Smooth muscle cell of the brain vasculature (primary cell): ENCODE measurements at regions not wholly inside any gene's neighbourhood (a gene's known extent, or its start where the extent isn't known, plus 50 kb on each side); places are given as distances from the start of the nearest gene placed in this dataset.
A peak's percentile ranks its signal among the peaks of the same experiment; 100 is the strongest.
"Not testable (repeated sequence)": the region's sequence is repeated elsewhere in the genome, so short reads cannot be mapped to it uniquely, and the experiment has no call there.

Experiments
- DNase-seq: peaks from one replicate; pipeline ENCODE4 v3.0.0-alpha.2; 2012; ENCODE audit warnings: low read depth, low spot score

DNA sequence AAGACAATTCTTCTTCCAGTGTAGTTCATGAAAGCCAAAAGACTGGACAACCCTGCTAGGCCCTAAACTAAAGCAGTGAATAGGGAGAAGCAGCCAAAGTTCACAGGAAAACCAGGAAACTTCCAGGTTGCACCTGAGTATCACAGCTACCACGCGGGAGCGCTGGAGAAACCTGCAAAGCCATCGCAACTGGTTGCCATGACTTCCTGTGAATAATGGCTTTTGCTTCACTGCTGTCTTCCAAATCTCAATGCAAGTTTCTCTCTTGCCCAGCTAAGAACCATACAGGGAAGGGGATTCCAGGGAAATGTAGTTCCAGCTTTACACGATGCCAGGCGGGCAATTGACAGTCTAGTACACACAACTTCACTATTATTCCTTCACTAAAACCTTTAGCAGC is 114.1 kb downstream of the GXYLT1 start:
- DNase-seq, result no peak

DNA sequence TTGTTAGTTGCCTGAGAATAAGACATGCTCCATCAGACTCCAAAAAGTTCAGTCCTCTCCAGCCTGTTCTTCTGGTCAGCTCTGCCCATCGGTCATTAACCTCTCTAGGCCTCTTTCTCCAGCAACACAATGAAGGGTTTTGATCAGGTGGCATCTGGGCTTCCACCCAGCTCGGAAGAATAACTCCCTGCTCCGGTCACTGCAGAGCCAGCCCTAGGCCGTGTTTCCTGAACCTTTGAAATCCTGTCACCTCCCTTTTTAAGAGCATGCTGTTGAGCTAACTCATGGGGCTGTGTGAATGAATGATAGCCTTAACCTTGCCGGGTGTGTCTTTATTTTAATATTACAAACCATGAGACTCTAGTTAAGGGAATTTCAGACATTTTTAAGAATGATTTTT is 117.1 kb downstream of the GXYLT1 start:
- no peak for DNase-seq

DNA sequence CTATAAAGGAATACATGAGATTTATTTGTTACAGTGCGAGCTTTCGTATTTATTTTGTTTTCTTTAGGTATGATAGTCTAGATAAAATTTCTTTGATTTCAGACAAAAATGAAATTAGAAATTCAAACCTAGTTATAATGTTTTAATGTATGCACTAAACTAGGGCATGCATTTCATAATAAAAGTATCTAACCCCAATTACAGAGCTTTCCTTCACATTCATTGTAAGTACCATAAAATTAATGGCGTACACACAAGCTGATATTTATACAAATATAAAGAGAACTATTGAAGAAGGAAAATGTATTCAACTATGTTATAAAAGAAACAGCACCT is 120.2 kb downstream of the GXYLT1 start:
- no peak for DNase-seq

DNA sequence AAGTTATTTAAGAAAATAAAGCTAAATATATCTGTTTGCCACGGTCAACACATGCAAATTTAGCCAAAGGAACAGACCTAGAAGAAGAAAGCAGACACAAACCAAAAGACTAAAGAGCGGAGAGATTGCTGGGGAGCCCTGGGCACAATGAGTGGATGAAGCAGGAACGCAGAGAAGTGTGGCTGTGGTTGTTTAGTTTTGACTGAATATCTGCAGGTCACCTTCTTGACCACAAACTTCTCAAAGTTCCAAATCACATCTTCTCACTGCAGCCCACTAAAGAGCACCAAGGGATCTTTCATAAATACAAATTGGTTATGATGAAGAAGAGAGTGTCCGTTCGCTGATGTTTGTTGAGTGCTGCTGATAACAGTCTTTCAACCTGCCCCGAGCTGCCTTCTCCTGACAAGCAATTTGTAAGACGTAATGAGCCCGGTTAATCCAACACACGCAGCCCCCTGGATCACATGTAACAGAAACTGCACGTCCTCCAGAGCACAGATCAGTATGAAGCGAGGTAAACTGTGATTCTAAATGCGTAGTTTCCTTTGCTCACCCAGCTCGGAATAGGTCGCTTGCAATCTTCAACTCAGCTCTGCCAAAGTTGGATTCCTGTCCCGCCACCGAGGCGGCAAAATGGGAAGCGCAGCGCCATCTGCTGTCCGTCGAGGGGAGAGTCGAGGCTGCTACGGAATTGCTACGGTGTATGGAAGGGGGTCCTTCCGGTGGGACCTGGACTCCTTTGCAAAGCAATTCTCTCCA is 120.8 kb downstream of the GXYLT1 start:
- DNase-seq, result peak; percentile 46

DNA sequence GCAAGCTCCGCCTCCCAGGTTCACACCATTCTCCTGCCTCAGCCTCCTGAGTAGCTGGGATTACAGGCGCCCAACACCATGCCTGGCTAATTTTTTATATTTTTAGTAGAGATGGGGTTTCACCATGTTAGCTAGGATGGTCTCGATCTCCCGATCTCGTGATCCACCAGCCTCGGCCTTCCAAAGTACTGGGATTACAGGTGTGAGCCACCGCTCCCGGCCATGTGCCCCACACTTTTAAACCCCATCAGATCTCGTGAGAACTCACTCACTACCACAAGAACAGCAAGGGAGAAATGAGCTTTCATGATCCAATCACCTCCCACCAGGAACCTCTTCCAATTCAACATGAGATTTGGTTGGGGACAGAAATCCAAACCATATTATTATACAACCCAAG is 122.7 kb downstream of the GXYLT1 start:
- not testable (repeated sequence) for DNase-seq

DNA sequence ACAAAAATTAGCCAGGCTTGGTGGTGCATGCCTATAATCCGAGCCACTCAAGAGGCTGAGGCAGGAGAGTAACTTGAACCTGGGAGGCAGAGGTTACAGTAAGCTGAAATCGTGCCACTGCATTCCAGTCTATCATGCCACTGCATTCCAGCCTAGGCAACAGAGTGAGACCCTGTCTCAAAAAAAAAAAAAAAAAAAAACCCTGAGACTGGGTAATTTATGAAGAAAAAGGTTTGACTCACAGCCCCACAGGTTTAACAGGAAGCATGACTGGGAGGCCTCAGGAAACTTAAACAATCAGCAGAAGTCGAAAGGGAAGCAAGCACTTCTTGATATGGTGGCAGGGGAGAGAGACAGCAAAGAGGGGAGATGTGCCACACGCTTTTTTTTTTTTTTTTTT is 123.2 kb downstream of the GXYLT1 start:
- no peak for DNase-seq

DNA sequence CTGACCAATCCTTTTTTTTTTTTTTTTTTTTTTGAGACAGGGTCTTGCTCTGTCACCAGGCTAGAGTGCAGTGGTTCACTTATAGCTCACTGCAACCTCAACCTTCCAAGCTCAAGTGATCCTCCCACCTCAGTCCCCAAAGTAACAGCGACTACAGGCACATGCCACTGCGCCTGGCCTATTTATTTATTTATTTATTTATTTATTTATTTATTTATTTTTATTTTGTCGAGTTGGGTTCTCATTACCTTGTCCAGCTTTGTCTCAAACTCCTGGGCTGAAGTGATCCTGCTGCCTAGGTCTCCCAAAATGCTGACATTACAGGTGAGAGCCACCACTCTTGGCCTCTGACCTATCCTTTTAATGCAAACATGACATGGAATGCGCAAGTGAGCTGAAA is 124.4 kb downstream of the GXYLT1 start:
- no peak for DNase-seq

DNA sequence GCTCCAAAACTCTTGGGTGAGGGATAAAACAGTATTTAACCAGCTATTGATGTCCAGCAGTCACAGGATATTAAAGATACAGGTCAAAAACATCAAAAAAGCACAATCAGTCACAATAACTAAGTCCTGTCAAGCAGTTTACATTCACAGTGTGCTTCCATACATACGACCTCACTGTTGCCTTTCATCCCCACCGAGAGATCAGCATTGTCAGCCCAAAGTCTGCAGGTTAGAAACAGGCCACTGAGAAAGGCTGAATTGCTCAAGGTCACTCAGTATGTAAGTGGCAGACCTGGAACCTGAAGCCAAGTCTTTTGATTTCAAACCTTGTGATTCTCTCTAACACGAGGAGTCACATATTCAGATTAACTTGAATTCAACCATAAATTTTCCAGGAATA is 124.9 kb downstream of the GXYLT1 start:
- DNase-seq, result no peak

DNA sequence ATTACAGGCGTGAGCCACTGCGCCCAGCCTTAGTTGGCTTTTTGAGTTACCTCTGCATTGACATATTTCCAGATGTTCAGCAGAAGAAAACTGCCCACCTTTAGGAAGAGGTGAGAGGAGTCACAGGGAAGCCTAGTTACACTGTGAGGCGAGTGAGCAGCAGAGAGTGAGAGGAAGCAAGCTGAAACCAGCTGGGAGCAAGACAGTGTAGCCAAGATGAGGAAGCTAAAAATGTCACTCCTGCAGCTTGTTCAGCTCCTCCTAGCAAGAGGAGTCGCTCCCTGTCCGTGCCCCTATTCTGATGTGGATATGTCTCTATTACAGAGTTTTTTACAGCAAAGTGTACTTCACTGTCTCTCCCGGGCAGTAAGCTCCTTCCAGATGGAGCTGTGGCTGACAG is 127.6 kb downstream of the GXYLT1 start:
- no peak for DNase-seq

DNA sequence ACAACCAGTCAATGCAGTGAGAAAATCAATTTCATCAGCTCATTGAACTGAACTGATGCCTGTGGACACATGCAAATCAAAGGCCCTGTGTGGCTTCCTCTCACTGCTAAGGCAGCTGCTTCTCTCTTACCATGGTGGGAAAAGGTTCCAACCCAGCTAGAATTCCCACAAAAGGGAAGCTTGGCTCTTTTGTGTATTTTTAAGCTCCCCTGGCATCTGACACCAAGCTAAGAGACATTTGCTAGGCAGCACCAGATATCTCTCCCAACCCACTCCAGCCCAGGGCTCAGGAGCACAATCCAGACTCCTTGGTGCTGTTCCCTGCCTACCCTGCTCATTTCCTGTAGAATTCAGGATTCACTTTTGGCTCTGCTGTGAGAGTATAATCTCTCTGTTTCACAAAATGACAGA is 129.6 kb downstream of the GXYLT1 start:
- no peak for DNase-seq

DNA sequence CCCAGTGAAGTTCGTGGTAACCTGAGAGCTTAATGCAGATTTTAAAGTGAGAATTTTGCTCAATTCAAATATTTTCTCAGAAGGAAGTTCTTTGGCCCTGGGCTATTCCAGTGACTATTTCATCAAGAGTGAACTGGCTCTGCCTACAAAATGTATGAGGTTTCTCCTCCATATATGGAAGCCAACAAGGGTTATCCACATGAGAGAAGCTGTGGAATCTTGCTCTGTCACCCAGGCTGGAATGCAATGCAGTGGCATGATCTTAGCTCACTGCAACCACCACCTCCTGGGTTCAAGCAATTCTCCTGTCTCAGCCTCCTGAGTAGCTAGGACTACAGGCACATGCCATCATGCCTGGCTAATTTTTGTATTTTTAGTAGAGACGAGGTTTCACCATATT is 132.2 kb downstream of the GXYLT1 start:
- not testable (repeated sequence) for DNase-seq

DNA sequence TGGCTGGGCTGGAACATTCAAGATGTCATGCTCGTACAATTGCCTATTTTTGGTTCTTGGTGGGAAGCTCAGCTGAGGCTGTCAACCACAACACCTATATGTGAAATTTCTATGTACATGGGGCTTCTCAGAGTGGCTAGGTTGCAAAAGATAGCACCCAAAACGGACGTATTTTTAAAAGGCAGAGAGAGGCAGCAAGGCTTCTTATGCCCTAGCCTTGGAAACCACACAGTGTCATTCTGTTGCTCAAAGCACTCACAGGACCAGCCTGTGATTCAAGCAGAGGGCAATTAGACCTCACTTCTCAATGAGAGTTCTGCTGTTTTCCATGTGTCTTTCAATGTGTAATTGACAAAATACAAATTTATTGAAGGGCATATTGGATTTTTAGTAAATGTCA is 134.0 kb downstream of the GXYLT1 start:
- DNase-seq, result no peak

DNA sequence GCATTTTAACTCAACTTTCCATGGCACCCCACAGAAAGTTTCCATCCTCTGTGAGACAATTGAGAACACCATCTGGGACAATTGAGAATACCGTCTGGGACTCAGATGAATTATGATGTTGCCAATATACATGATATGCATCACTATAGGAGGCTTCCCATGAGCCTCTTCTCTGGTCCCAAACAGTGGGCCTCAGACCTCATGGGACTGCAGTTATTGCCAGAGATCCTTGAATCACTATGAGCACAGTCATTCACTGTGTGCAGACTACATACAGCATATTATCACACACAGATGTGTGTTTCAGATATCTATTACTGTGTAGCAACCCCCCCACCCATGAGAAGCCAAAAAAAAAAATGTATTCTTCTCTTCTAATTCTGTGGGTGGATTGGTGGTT is 134.4 kb downstream of the GXYLT1 start:
- DNase-seq, result no peak

DNA sequence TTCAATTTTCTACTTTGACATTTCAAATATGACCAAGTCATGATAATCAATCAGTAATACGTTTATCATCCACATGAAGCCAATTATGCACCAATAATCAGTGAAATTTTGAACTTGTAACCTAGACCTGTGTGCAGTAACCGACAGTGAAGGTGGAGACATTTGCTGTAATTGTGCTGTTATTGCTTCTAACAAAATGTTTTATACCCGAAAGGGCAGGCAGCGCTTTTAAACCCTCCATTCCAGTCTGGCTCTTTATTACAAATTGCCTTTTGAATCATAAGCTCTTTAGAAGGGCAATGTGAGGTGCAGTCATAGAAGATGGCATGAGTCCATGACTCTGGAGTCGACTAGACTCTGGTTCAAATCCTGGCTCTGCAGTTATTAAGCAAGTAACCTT is 135.7 kb downstream of the GXYLT1 start:
- no peak for DNase-seq

DNA sequence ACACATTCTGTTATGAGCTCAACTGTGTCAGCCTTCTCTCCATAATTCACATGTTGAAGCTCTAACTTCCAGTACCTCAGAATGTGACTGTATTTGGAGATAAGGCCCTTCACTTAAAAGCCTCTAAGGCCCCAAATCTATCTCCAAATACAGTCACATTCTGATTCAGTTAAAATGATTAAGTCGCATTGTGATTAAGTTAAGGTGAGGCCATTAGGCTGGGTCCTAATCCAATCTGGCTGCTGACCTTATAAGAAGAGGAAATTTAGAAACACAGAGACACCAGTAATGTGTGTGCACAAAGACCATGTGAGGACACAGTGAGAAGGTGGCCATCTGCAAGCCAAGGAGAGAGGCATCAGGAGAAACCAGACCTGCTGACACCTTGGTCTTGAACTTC is 141.6 kb downstream of the GXYLT1 start:
- DNase-seq, result no peak

DNA sequence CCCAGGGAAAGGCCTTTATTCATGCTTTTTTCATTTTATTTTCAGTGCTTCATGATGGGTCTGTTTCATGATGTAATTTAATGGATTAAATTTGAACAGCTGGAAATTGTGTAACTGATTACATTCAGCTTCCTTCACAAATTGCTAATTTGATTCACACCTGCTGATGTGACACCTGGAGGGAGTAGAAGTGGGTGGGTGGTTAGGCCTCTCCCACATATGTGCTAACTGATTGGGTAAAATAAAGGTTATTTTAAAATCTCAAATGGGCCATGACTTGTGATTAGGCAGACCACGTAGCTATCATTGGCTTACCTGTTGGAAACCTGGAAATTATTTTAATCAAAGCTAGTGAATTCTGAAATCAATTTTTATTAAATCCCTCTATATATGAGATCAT is 142.1 kb downstream of the GXYLT1 start:
- no peak for DNase-seq

DNA sequence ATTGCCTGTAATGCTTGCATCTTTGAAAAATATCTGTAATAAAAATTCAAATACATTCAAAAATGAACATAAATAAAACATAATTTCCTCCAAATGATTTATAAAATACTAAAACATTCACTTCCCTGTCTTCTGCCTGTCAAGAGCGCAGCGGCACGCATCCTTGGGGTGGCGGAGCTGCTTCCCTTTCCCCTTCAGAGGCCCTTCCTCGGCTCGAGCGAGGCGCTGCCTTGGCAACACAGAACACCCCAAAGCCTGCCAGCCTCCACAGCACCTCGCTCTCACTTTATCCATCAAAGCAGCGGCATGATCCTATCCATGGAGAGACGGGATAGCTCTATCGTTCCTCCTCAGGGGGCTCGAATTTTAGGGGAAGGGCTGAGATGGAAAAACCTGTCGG is 146.2 kb downstream of the GXYLT1 start:
- DNase-seq, result no peak

DNA sequence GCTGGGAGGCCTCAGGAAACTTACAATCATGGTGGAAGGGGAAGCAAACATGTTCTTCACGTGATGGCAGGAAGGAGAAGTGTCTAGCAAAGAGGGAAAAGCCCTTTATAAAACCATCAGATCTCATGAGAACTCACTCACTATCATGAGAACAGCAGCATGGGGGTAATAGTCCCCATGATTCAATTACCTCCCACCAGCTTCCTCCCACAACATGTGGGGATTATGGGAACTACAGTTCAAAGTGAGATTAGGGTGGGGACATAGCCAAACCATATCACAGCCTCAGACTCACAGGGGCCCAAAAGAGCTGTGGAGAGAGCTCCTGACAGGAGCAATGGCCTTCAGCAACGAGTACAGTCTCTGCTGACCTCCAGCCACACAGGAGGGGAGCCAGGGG is 151.4 kb downstream of the GXYLT1 start:
- no peak for DNase-seq

DNA sequence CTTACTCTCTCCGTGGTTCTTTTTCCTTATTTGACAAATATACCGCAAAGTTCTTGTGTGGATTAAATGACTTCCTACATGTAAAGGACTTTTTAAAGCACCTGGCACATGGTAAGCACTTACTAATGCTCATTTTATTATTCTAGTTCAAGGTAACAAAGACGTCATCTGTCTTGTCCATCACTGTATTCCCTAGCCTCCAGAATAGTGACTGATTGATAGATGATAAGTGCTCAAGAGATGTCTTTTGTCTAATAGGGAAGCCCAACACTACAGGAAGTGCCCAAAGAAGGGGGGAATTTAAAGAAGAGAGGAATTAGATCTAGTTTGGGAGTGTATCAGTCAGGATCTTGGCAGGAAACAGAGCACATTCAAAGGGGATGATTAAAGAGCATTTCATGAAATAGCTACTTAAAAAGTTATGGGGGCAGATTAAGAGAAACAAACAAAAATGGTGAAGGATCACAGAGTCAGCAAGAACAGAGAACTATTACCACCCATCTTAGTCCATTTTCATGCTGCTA is 151.9 kb downstream of the GXYLT1 start:
- DNase-seq, result no peak

DNA sequence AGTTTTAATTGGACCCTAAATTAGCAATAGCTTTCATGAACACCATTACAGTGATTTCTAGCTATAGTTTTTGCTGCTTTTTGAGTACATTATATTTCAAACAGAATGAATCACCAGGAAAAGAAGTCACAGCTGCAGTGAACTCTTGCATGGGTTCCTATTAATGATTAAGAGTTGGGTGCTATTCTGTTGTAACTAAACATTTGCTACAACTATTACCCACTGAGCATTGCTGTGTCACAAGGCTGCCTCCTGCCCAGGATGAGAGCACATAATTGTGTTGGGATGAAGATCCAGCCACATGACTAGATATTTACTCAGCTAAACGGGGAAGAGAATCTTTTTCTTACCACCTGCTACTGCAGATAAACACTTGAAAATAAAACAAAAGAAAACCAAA is 152.7 kb downstream of the GXYLT1 start:
- no peak for DNase-seq

DNA sequence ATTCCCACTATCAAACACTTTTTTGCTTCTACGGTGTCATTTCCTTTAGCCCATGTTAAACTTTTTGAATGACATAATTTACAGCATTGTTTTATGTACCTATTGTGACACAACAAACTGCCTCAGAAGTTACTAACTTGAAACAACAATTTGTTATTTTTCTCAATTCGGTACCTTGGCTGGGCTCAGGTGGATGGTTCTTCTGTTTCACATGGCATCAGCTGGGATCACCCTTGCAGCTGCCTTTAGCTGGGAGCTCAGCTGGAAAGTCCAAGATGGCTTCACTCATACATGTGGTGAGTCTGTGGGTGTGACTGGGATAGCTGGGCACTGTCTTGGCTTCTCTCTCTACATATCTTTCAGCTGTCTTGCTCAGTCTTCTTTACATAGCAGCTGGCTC is 156.0 kb downstream of the GXYLT1 start:
- no peak for DNase-seq

DNA sequence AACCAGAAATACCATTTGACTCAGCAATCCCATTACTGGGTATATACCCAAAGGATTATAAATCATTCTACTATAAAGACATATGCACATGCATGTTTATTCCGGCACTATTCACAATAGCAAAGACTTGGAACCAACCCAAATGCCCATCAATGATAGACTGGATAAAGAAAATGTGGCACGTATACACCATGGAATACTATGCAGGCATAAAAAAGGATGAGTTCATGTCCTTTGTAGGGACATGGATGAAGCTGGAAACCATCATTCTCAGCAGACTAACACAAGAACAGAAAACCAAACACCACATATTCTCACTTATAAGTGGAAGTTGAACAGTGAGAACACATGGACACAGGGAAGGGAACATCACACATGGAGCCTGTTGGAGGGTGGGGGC is 158.2 kb downstream of the GXYLT1 start:
- not testable (repeated sequence) for DNase-seq

DNA sequence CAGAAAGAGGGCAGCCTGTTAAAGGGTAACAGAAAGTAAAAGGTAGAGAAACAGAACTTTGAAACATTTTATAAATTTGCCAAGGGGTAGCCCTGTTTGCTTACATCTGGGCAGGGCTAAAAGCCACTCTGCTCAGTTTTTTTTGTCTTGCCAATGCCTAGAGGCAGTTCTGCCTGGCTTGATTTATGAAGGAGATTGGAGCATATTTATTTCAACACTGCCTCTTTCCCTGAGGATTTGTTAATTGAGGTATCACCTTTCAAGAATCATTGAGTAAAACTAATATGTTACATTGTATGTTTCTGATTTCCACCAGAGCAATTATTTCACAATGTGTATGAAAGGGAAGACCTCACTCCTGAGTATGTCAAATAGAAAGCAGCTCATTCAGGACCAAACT is 160.8 kb downstream of the GXYLT1 start:
- no peak for DNase-seq

DNA sequence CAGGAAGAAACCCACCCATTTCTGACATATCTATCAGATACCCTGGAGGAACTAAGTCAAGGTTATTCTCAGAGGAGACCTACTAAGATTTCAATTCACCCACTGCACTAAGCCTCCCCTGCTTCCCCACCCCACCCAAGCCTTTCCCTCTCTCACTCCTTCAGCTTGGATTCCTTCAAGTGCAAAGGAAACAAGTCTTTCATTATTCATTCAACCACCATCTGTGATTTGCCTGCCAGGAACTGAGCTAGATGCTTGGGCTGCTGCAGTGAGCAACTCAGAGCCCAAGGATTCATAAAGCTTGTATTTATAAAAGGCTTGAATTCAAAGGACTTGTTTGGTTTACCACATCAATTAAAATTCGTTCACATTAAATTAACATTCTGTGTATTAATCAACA is 161.3 kb downstream of the GXYLT1 start:
- no peak for DNase-seq
